Glutamatergic neuron (in vitro differentiated cells): ENCODE measurements at regions not wholly inside any gene's neighbourhood (a gene's known extent, or its start where the extent isn't known, plus 50 kb on each side); places are given as distances from the start of the nearest gene placed in this dataset.
A peak's percentile ranks its signal among the peaks of the same experiment; 100 is the strongest.

ENCODE experiments used
- DNase-seq: peaks from one replicate; pipeline ENCODE4 v3.0.0; 2022
- H3K27ac Mint-ChIP-seq: one replicate; pipeline ENCODE4 v1.8.0; 2020; ENCODE audit warnings: mild to moderate bottlenecking, mixed read lengths, inconsistent platforms; ENCODE audit not compliant: unreplicated experiment
- H3K27me3 Mint-ChIP-seq: one replicate; pipeline ENCODE4 v1.8.0; 2020; ENCODE audit warnings: mild to moderate bottlenecking, moderate library complexity, mixed read lengths, inconsistent platforms; ENCODE audit not compliant: unreplicated experiment
- H3K36me3 Mint-ChIP-seq: one replicate; pipeline ENCODE4 v1.8.0; 2020; ENCODE audit warnings: mild to moderate bottlenecking, mixed read lengths, inconsistent platforms; ENCODE audit not compliant: unreplicated experiment
- H3K4me1 Mint-ChIP-seq: one replicate; pipeline ENCODE4 v1.8.0; 2020; ENCODE audit warnings: mild to moderate bottlenecking, low read depth, mixed read lengths, inconsistent platforms; ENCODE audit not compliant: unreplicated experiment
- H3K4me3 Mint-ChIP-seq: one replicate; pipeline ENCODE4 v1.8.0; 2020; ENCODE audit warnings: mild to moderate bottlenecking, mixed read lengths, inconsistent platforms; ENCODE audit not compliant: unreplicated experiment
- H3K9me3 Mint-ChIP-seq: one replicate; pipeline ENCODE4 v1.8.0; 2020; ENCODE audit warnings: mild to moderate bottlenecking, moderate library complexity, mixed read lengths, inconsistent platforms; ENCODE audit not compliant: unreplicated experiment
- TF ChIP-seq, protein P1 (sequence below): fragments of 200-600 bp; sonication (generic); IDR thresholded peaks from one replicate; pipeline ENCODE4 v1.5.0; 2021; ENCODE audit not compliant: partially characterized antibody, unreplicated experiment

DNA sequence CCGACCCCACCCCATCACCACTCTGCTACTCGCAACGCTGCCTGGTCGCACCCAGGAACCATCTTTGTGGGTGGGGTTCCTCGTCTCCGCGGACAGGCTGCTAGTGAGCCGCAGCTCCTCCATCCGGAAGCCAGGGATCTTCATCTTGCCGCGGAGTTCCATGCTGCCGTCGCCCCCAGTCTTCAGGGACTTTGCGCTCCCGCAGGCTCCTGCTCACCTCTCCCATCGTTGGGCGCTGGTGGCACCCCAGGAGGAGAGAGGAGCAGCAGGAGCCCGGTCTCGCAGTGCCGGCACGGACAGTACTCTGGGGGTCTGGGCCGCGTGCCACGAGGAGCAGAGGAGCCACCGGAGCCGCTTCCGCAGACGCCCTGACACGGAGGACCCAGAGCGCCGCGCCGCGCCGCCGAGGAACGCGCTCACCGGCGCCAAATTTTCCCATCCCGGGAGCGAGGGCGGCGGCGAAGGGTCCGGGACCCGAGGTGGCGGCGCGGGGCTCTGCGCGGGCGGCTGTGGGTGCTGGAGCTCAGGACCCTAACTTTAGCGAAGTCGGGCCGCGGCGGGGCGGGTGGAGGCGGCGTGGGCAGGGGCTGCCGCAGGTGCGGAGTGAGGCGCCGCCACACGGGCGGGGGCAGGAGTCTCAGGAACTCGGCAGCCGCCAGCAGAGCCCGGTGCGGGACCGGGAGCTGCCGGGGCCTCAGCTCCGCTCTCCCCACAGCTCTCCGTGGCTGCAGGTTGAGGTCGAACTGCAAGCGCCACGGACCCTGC, 750.1 kb upstream of the SORCS1 start:
- H3K4me1 Mint-ChIP-seq: peaks cover 4% of the 10 kb centered on the region
- H3K9me3 Mint-ChIP-seq: peaks cover 2% of the 10 kb centered on the region
- TF ChIP-seq, protein P1, sequence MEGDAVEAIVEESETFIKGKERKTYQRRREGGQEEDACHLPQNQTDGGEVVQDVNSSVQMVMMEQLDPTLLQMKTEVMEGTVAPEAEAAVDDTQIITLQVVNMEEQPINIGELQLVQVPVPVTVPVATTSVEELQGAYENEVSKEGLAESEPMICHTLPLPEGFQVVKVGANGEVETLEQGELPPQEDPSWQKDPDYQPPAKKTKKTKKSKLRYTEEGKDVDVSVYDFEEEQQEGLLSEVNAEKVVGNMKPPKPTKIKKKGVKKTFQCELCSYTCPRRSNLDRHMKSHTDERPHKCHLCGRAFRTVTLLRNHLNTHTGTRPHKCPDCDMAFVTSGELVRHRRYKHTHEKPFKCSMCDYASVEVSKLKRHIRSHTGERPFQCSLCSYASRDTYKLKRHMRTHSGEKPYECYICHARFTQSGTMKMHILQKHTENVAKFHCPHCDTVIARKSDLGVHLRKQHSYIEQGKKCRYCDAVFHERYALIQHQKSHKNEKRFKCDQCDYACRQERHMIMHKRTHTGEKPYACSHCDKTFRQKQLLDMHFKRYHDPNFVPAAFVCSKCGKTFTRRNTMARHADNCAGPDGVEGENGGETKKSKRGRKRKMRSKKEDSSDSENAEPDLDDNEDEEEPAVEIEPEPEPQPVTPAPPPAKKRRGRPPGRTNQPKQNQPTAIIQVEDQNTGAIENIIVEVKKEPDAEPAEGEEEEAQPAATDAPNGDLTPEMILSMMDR: no peak
- H3K36me3 Mint-ChIP-seq: peaks cover 7% of the 10 kb centered on the region
- no peak overlapping the region for H3K27ac Mint-ChIP-seq
- H3K4me3 Mint-ChIP-seq: peak overlapping the region; percentile 85
- DNase-seq: peak; percentile 42
- H3K27me3 Mint-ChIP-seq: peaks cover 1% of the 10 kb centered on the region

DNA sequence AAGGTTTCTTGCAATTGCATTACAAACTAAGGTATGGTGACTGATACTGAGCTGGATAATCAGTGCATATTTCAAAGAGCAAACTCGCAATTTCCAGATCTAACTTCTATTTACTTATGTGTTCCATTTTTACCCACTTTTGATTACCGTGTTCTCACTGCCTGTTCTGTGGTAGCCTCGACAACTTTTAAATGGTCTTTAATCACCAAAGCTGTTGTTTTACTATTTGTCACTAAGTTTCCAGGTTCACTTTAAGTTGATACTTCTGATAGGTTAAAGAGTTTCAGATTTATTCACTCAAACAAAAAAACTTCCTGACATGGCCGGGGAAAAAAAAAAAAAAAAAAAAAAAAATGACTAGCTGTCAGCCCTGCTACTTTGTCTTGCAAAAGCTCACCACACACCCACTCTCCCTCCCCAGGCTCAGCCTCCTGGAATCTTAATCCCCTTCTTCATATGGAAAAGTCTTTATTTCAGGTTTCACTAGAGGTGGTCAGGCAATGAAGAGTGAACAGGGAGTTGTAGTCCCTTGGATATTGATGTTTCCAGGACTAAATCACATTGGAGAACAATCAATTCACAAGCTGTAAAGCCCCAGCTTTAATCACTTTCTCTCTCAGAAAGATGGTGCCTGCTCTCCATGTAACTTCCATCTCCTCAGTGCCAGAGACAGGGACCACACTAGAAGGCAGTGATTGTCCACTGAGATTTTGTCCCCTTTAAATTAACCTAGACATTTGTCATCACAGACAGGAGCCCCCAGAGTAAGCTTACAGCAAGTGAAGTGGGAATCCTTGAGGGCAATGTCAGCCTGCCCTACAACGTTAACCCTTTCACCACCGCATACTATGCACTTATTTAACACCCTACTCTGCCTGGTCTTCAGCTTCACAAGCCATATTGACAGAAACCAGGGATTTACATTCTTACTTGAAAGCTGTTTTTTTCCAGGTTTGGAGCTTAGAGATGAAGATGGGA, 749.1 kb upstream of the SORCS1 start:
- no peaks in the 10 kb centered on the region for H3K36me3 Mint-ChIP-seq
- H3K4me1 Mint-ChIP-seq: peaks cover 4% of the 10 kb centered on the region
- peak overlapping the region; percentile 82 for H3K4me3 Mint-ChIP-seq
- no peaks in the 10 kb centered on the region for H3K9me3 Mint-ChIP-seq
- H3K27me3 Mint-ChIP-seq: peaks cover 1% of the 10 kb centered on the region
- DNase-seq: no peak
- TF ChIP-seq, protein P1: no peak
- no peak overlapping the region for H3K27ac Mint-ChIP-seq

DNA sequence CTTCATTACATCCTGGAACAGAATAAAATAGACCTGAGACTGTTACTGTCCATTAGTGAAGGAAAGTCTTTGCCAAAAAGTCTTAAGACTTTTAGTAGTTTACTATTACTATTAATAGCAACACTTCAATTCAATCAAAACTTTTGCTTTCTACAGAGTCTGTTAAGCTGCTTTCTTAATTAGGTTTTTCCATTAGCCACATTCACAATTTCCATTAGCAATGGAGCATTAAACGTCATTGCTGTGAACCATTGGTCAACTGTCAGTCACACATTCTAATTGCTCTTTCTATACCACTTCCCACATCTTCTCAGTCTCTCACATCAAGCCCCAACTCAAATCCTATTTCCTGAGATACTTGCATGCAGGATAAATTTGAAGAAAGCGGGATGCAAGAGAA, 736.6 kb upstream of the SORCS1 start:
- TF ChIP-seq, protein P1: no peak
- H3K27ac Mint-ChIP-seq: no peak overlapping the region
- no peak for DNase-seq
- H3K36me3 Mint-ChIP-seq: no peaks in the 10 kb centered on the region
- no peaks in the 10 kb centered on the region for H3K27me3 Mint-ChIP-seq
- H3K4me3 Mint-ChIP-seq: no peak overlapping the region
- no peaks in the 10 kb centered on the region for H3K4me1 Mint-ChIP-seq
- no peaks in the 10 kb centered on the region for H3K9me3 Mint-ChIP-seq

DNA sequence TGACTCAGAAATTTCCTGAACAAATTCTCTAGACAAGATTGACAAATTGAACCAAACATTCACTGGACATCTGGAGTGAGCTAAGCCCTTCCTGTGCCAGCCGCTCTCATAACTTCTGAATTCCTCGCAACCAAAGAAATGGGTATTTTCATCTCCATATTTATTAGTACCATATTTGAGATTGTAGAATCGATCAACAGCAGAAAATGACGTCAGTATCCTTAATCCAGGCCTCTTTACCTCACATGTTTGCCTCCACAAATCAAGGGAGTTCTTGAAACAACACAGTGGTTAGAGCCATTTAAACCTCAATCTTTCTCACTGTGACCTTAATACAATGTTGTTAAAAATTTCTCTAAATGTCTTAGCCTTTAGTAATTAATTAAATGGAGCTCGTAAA, 735.6 kb upstream of the SORCS1 start:
- Mint-ChIP-seq H3K4me3 (no peak overlapping the region), H3K9me3 (no peaks in the 10 kb centered on the region), H3K27me3 (no peaks in the 10 kb centered on the region), H3K36me3 (no peaks in the 10 kb centered on the region), H3K4me1 (no peaks in the 10 kb centered on the region), H3K27ac (no peak overlapping the region)
- DNase-seq: no peak
- TF ChIP-seq, protein P1: no peak
